ENCODE measurements at regions not wholly inside any gene's neighbourhood (a gene's known extent, or its start where the extent isn't known, plus 50 kb on each side); places are given as distances from the start of the nearest gene placed in this dataset.

- TF ChIP-seq CTCF (IDR thresholded peaks at IDR 0.05), result no peak
- DNase-seq (ENCODE audit: low spot score), result no peak
- Histone ChIP-seq H3K9me3 (no peaks in the 10 kb centered on the region), H3K36me3 (no peaks in the 10 kb centered on the region), H3K27ac (no peak overlapping the region), H3K4me3 (no peak overlapping the region), H3K27me3 (replicated peaks; ENCODE audit: insufficient read depth) (no peaks in the 10 kb centered on the region), H3K4me1 (ENCODE audit: control insufficient read depth in 1 of 2, low read depth in 2 of 2) (no peaks in the 10 kb centered on the region)
- no peak for ATAC-seq (ENCODE audit: insufficient number of reproducible peaks, low FRiP score, low read depth)
Observed at GRCh38 chr7:11914645-11915044, 82.6 kb upstream of the THSD7A start.

GRCh38 chr7:11923376-11923930 is 91.5 kb upstream of the THSD7A start:
- H3K9me3 ChIP-seq, result no peaks in the 10 kb centered on the region
- H3K27ac ChIP-seq, result no peak overlapping the region
- TF ChIP-seq CTCF (IDR thresholded peaks at IDR 0.05), result no peak
- H3K36me3 ChIP-seq, result no peaks in the 10 kb centered on the region
- no peak overlapping the region for H3K4me3 ChIP-seq
- no peaks in the 10 kb centered on the region for H3K27me3 ChIP-seq (replicated peaks; ENCODE audit: insufficient read depth)
- H3K4me1 ChIP-seq (ENCODE audit: control insufficient read depth in 1 of 2, low read depth in 2 of 2), result no peaks in the 10 kb centered on the region
- DNase-seq (ENCODE audit: low spot score), result no peak
- ATAC-seq (ENCODE audit: insufficient number of reproducible peaks, low FRiP score, low read depth), result no peak

GRCh38 chr7:11931307-11931706 is 99.3 kb upstream of the THSD7A start:
- no peaks in the 10 kb centered on the region for H3K9me3 ChIP-seq
- no peak overlapping the region for H3K27ac ChIP-seq
- H3K4me1 ChIP-seq (ENCODE audit: control insufficient read depth in 1 of 2, low read depth in 2 of 2), result no peaks in the 10 kb centered on the region
- ATAC-seq (ENCODE audit: insufficient number of reproducible peaks, low FRiP score, low read depth) (no peak), DNase-seq (ENCODE audit: low spot score) (no peak)
- no peak for TF ChIP-seq CTCF (IDR thresholded peaks at IDR 0.05)
- H3K27me3 ChIP-seq (replicated peaks; ENCODE audit: insufficient read depth), result no peaks in the 10 kb centered on the region
- no peak overlapping the region for H3K4me3 ChIP-seq
- H3K36me3 ChIP-seq, result no peaks in the 10 kb centered on the region

GRCh38 chr7:11934796-11935195 is 102.8 kb upstream of the THSD7A start:
- H3K27me3 ChIP-seq (replicated peaks; ENCODE audit: insufficient read depth), result no peaks in the 10 kb centered on the region

GRCh38 chr7:11935905-11936304 is 103.9 kb upstream of the THSD7A start:
- Histone ChIP-seq H3K36me3 (no peaks in the 10 kb centered on the region), H3K4me1 (ENCODE audit: control insufficient read depth in 1 of 2, low read depth in 2 of 2) (no peaks in the 10 kb centered on the region), H3K4me3 (no peak overlapping the region), H3K27me3 (replicated peaks; ENCODE audit: insufficient read depth) (no peaks in the 10 kb centered on the region), H3K27ac (no peak overlapping the region), H3K9me3 (no peaks in the 10 kb centered on the region)
- DNase-seq (ENCODE audit: low spot score) (no peak), ATAC-seq (ENCODE audit: insufficient number of reproducible peaks, low FRiP score, low read depth) (no peak)
- TF ChIP-seq CTCF (IDR thresholded peaks at IDR 0.05), result no peak

More at GRCh38 chr7:11934796-11935195, 102.8 kb upstream of the THSD7A start:
- Histone ChIP-seq H3K27ac (no peak overlapping the region), H3K36me3 (no peaks in the 10 kb centered on the region), H3K4me3 (no peak overlapping the region), H3K9me3 (no peaks in the 10 kb centered on the region), H3K4me1 (ENCODE audit: control insufficient read depth in 1 of 2, low read depth in 2 of 2) (no peaks in the 10 kb centered on the region)
- no peak for TF ChIP-seq CTCF (IDR thresholded peaks at IDR 0.05)
- DNase-seq (ENCODE audit: low spot score) (no peak), ATAC-seq (ENCODE audit: insufficient number of reproducible peaks, low FRiP score, low read depth) (no peak)

Measured in thoracic aorta (tissue), 2 donors.